HCT116 (cell line): ENCODE measurements at regions not wholly inside any gene's neighbourhood (a gene's known extent, or its start where the extent isn't known, plus 50 kb on each side); places are given as distances from the start of the nearest gene placed in this dataset.
"Not testable (repeated sequence)": the region's sequence is repeated elsewhere in the genome, so short reads cannot be mapped to it uniquely, and the experiment has no call there.

ENCODE experiments used
- ATF3 ChIP-seq: IDR thresholded peaks from 2 replicates; pipeline ENCODE4 v1.6.1; 2012
- CEBPB ChIP-seq: IDR thresholded peaks from 2 replicates; pipeline ENCODE4 v1.6.1; 2012; ENCODE audit warnings: low read depth
- EZH2 ChIP-seq: fragments of 200-600 bp; sonication (generic); IDR thresholded peaks from 2 replicates; pipeline ENCODE4 v1.6.1; 2017; ENCODE audit warnings: antibody characterized with exemption, mixed run types
- FOSL1 ChIP-seq: IDR thresholded peaks from 2 replicates; pipeline ENCODE4 v1.6.1; 2012; ENCODE audit warnings: low read depth
- POLR2A ChIP-seq: IDR thresholded peaks from 2 replicates; pipeline ENCODE4 v1.7.0; 2011; ENCODE audit warnings: borderline replicate concordance; ENCODE audit not compliant: insufficient read depth, insufficient read length; ENCODE audit errors: extremely low read depth
- POLR2AphosphoS5 ChIP-seq: IDR thresholded peaks from 2 replicates; pipeline ENCODE4 v1.6.1; 2011; ENCODE audit warnings: mild to moderate bottlenecking, low read depth, low read length, moderate library complexity
- RAD21 ChIP-seq: IDR thresholded peaks from 2 replicates; pipeline ENCODE4 v1.6.1; 2012; ENCODE audit warnings: low read depth, mild to moderate bottlenecking
- TCF7L2 ChIP-seq: IDR thresholded peaks from 2 replicates; pipeline ENCODE4 v1.7.0; 2011; ENCODE audit warnings: borderline replicate concordance, inconsistent platforms; ENCODE audit not compliant: insufficient read depth, insufficient read length; ENCODE audit errors: extremely low read depth
- YY1 ChIP-seq: IDR thresholded peaks from 2 replicates; pipeline ENCODE4 v1.6.1; 2011; ENCODE audit warnings: low read length, low read depth, moderate library complexity, mild to moderate bottlenecking; ENCODE audit not compliant: insufficient replicate concordance; ENCODE audit errors: extremely low read depth
- ZFX ChIP-seq: fragments of 450-650 bp; IDR thresholded peaks from 2 replicates; pipeline ENCODE4 v1.6.1; 2017
- TF ChIP-seq, protein P1 (sequence below), 3 experiments: fragments of 200-600 bp in 1 of 3; sonication (generic) in 1 of 3; IDR thresholded peaks in 2 of 3; conservative IDR thresholded peaks in 1 of 3; 2 replicates each; pipeline ENCODE4 v1.5.1; 2012 to 2017; ENCODE audit warnings: low read depth in 2 of 3, low read length in 2 of 3, antibody characterized with exemption in 1 of 3, borderline replicate concordance in 1 of 3, control low read depth in 1 of 3, mild to moderate bottlenecking in 1 of 3, mixed read lengths in 1 of 3, mixed run types in 1 of 3, moderate library complexity in 1 of 3; ENCODE audit not compliant: insufficient read depth in 1 of 3
- TF ChIP-seq, protein P2 (sequence below): IDR thresholded peaks from 2 replicates; pipeline ENCODE4 v1.6.1; 2012; ENCODE audit warnings: low read depth

DNA sequence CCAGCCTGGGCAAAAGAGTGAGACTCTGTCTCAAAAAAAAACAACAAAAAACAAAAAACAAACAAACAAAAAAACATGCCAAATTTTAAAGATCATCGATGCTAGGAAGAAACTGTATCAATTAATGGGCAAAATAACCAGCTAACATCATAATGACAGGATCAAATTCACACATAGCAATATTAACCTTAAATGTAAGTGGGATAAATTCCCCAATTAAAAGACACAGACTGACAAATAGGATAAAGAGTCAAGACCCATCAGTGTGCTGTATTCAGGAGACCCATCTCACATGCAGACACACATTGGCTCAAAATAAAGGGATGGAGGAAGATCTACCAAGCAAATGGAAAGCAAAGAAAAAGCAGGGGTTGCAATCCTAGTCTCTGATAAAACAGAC is 88.4 kb upstream of the TERB2 start:
- TF ChIP-seq EZH2, ZFX, CEBPB, RAD21, FOSL1, POLR2A, YY1, TCF7L2, ATF3, POLR2AphosphoS5: not testable (repeated sequence)
- TF ChIP-seq, protein P1, sequence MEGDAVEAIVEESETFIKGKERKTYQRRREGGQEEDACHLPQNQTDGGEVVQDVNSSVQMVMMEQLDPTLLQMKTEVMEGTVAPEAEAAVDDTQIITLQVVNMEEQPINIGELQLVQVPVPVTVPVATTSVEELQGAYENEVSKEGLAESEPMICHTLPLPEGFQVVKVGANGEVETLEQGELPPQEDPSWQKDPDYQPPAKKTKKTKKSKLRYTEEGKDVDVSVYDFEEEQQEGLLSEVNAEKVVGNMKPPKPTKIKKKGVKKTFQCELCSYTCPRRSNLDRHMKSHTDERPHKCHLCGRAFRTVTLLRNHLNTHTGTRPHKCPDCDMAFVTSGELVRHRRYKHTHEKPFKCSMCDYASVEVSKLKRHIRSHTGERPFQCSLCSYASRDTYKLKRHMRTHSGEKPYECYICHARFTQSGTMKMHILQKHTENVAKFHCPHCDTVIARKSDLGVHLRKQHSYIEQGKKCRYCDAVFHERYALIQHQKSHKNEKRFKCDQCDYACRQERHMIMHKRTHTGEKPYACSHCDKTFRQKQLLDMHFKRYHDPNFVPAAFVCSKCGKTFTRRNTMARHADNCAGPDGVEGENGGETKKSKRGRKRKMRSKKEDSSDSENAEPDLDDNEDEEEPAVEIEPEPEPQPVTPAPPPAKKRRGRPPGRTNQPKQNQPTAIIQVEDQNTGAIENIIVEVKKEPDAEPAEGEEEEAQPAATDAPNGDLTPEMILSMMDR (IDR thresholded peaks at IDR 0.05 in 2 of 3, conservative IDR thresholded peaks at IDR 0.05 in 1 of 3; ENCODE audit: borderline replicate concordance in 1 of 3, insufficient read depth in 1 of 3, low read depth in 2 of 3, low read length in 2 of 3), result not testable (repeated sequence)
- TF ChIP-seq, protein P2, sequence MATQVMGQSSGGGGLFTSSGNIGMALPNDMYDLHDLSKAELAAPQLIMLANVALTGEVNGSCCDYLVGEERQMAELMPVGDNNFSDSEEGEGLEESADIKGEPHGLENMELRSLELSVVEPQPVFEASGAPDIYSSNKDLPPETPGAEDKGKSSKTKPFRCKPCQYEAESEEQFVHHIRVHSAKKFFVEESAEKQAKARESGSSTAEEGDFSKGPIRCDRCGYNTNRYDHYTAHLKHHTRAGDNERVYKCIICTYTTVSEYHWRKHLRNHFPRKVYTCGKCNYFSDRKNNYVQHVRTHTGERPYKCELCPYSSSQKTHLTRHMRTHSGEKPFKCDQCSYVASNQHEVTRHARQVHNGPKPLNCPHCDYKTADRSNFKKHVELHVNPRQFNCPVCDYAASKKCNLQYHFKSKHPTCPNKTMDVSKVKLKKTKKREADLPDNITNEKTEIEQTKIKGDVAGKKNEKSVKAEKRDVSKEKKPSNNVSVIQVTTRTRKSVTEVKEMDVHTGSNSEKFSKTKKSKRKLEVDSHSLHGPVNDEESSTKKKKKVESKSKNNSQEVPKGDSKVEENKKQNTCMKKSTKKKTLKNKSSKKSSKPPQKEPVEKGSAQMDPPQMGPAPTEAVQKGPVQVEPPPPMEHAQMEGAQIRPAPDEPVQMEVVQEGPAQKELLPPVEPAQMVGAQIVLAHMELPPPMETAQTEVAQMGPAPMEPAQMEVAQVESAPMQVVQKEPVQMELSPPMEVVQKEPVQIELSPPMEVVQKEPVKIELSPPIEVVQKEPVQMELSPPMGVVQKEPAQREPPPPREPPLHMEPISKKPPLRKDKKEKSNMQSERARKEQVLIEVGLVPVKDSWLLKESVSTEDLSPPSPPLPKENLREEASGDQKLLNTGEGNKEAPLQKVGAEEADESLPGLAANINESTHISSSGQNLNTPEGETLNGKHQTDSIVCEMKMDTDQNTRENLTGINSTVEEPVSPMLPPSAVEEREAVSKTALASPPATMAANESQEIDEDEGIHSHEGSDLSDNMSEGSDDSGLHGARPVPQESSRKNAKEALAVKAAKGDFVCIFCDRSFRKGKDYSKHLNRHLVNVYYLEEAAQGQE, result not testable (repeated sequence)
